ENCODE measurements at regions not wholly inside any gene's neighbourhood (a gene's known extent, or its start where the extent isn't known, plus 50 kb on each side); places are given as distances from the start of the nearest gene placed in this dataset.

- Histone ChIP-seq H2BK20ac (ENCODE audit: low read depth, low read length, poor library complexity, severe bottlenecking) (no peak overlapping the region), H3K9me3 (ENCODE audit: control insufficient read depth, low read depth, low read length) (no peaks in the 10 kb centered on the region), H3K14ac (ENCODE audit: insufficient read depth, low read length) (no peak overlapping the region), H2BK15ac (ENCODE audit: low read depth, low read length) (no peak overlapping the region), H4K5ac (ENCODE audit: insufficient read length, low read depth, low read length) (no peak overlapping the region), H3K27ac (ENCODE audit: insufficient read length, low read depth, low read length) (no peak overlapping the region), H3K4me1 (ENCODE audit: insufficient read depth, low read length) (no peaks in the 10 kb centered on the region; the same call in none of the 2 replicates), H2BK12ac (ENCODE audit: insufficient read length, low read depth, low read length) (no peak overlapping the region), H3K4ac (ENCODE audit: low read depth, low read length) (no peak overlapping the region), H3K56ac (ENCODE audit: insufficient read length, low read depth, low read length) (no peak overlapping the region), H4K8ac (replicated peaks; ENCODE audit: insufficient read length, low read depth, low read length) (no peak overlapping the region), H2AFZ (ENCODE audit: low read length) (no peak overlapping the region), H3K23me2 (ENCODE audit: insufficient read length, low read depth, low read length, poor library complexity, severe bottlenecking) (no peaks in the 10 kb centered on the region), H3K23ac (ENCODE audit: insufficient read length, low read depth, low read length) (no peak overlapping the region), H3K4me2 (ENCODE audit: insufficient read depth, insufficient read length, low read length) (no peak overlapping the region), H2BK120ac (ENCODE audit: low read depth, low read length, poor library complexity, severe bottlenecking) (no peak overlapping the region), H4K20me1 (ENCODE audit: control insufficient read depth, insufficient read depth, insufficient read length) (no peaks in the 10 kb centered on the region), H3K27me3 (ENCODE audit: insufficient read depth, low read length) (no peaks in the 10 kb centered on the region), H3K18ac (ENCODE audit: insufficient read length, low read depth, low read length) (no peak overlapping the region), H4K91ac (ENCODE audit: insufficient read length, low read depth, low read length) (no peak overlapping the region), H2BK5ac (ENCODE audit: insufficient read length, low read length) (no peak overlapping the region), H3K79me2 (ENCODE audit: insufficient read depth, low read length) (no peaks in the 10 kb centered on the region), H3K9ac (ENCODE audit: extremely low read depth, insufficient read length, low read length) (no peak overlapping the region), H2AK5ac (ENCODE audit: insufficient read length, low read length) (no peak overlapping the region), H3T11ph (ENCODE audit: low read length) (no peak overlapping the region), H3K79me1 (ENCODE audit: insufficient read depth, low read depth, low read length, poor library complexity, severe bottlenecking) (no peaks in the 10 kb centered on the region)
- no peaks in the 10 kb centered on the region; a peak in 2 of 7 replicates for H3K36me3 Mint-ChIP-seq (ENCODE audit: insufficient read depth in 1 of 3, low read depth in 3 of 3)
- no peak overlapping the region for H3K27ac Mint-ChIP-seq
- WGBS (ENCODE audit: extremely low coverage, insufficient read length, low lambda C conversion rate) = no CpG with 5 or more reads among the region's 9 CpGs
- H3K27me3 Mint-ChIP-seq (ENCODE audit: low read depth) = no peaks in the 10 kb centered on the region; the same call in 1 of the 2 replicates
- DNase-seq = no peak
- peaks cover 13 to 20% of the 10 kb centered on the region in 2 experiments for H3K4me1 Mint-ChIP-seq
- no peaks in the 10 kb centered on the region; a peak in 1 of 5 replicates for H3K9me3 Mint-ChIP-seq
- no peak overlapping the region for H3K4me3 Mint-ChIP-seq
- TF ChIP-seq, protein P1, sequence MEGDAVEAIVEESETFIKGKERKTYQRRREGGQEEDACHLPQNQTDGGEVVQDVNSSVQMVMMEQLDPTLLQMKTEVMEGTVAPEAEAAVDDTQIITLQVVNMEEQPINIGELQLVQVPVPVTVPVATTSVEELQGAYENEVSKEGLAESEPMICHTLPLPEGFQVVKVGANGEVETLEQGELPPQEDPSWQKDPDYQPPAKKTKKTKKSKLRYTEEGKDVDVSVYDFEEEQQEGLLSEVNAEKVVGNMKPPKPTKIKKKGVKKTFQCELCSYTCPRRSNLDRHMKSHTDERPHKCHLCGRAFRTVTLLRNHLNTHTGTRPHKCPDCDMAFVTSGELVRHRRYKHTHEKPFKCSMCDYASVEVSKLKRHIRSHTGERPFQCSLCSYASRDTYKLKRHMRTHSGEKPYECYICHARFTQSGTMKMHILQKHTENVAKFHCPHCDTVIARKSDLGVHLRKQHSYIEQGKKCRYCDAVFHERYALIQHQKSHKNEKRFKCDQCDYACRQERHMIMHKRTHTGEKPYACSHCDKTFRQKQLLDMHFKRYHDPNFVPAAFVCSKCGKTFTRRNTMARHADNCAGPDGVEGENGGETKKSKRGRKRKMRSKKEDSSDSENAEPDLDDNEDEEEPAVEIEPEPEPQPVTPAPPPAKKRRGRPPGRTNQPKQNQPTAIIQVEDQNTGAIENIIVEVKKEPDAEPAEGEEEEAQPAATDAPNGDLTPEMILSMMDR (conservative IDR thresholded peaks at IDR 0.05) = no peak
These were observed 199.6 kb downstream of the MYCN start for GRCh38 chr2:16139663-16140615.

Measured in H9 (cell line).